ENCODE measurements at regions not wholly inside any gene's neighbourhood (a gene's known extent, or its start where the extent isn't known, plus 50 kb on each side); places are given as distances from the start of the nearest gene placed in this dataset.

- no peak overlapping the region for H3K27ac Mint-ChIP-seq
- 89% methylated on average over 6 of the region's 7 CpGs for WGBS (ENCODE audit: insufficient coverage)
- H3K27me3 ChIP-seq (ENCODE audit: control insufficient read depth in 2 of 2, insufficient read depth in 2 of 2, low read length in 2 of 2) = no peaks in the 10 kb centered on the region
- no peaks in the 10 kb centered on the region for H3K79me2 ChIP-seq (ENCODE audit: insufficient read depth, low read length)
- H3K4me1 Mint-ChIP-seq = peaks cover 25% of the 10 kb centered on the region
- no peak for TF ChIP-seq CTCF (IDR thresholded peaks at IDR 0.05)
- H3K9me3 Mint-ChIP-seq = peaks cover 0 to 7% (median 5%) of the 10 kb centered on the region in 7 donors
- H3K36me3 ChIP-seq (replicated peaks in 1 of 2; ENCODE audit: control insufficient read depth in 1 of 2, insufficient read depth in 2 of 2, low read length in 2 of 2) = no peaks in the 10 kb centered on the region
- H3K27ac ChIP-seq (ENCODE audit: low read depth in 1 of 2, low read length in 2 of 2) = no peak overlapping the region
- no peak overlapping the region for H3K4me2 ChIP-seq (replicated peaks; ENCODE audit: extremely low read depth, low read length, poor library complexity, severe bottlenecking)
- H3K4me3 ChIP-seq (replicated peaks in 1 of 3; ENCODE audit: low read depth in 2 of 3, low read length in 3 of 3) = no peak overlapping the region
- peaks cover 0 to 2% (median 0%) of the 10 kb centered on the region in 3 donors for H3K27me3 Mint-ChIP-seq (ENCODE audit: low read depth in 3 of 3)
- no peak overlapping the region for H3K4me3 Mint-ChIP-seq
- H2AFZ ChIP-seq (ENCODE audit: insufficient read depth, low read depth, low read length, poor library complexity, severe bottlenecking) = no peak overlapping the region
- H3K9ac ChIP-seq (ENCODE audit: insufficient read depth, low read length, poor library complexity, severe bottlenecking) = no peak overlapping the region
- H3K4me1 ChIP-seq (ENCODE audit: control insufficient read depth in 1 of 2, insufficient read depth in 2 of 2, low read length in 2 of 2) = peaks cover 20% of the 10 kb centered on the region in 2 donors
- H3K36me3 Mint-ChIP-seq = no peaks in the 10 kb centered on the region
- no peak for DNase-seq
- intact Hi-C loops (cut with micrococcal nuclease) = no loop called here
- no peaks in the 10 kb centered on the region for H3K9me3 ChIP-seq (replicated peaks in 1 of 2; ENCODE audit: control insufficient read depth in 1 of 2, insufficient read depth in 1 of 2, low read length in 2 of 2)
- no peaks in the 10 kb centered on the region for H4K20me1 ChIP-seq (ENCODE audit: insufficient read depth, low read length)
These were observed 91.4 kb upstream of the CPM start for GRCh38 chr12:69024413-69024812.

DNA sequence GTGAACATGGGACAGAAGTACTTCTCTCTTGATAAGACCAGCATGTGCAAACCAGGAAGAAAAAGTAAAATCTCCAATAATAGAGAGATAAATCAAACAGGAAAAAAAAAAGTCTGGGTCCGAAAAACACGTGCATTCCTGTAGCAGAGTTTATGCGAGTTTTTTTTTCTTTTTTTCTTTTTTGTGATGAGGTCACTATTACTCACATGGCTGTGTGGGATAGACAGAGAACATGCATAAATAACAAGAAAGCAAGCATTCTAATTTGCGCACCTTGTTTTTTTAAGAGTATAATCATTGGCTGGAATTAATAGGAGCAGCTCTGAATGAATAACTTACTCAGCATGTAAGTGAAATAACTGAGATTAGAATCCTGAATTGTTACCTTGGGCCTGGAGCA, 91.9 kb upstream of the CPM start:
- no peak overlapping the region for H3K9ac ChIP-seq (ENCODE audit: insufficient read depth, low read length, poor library complexity, severe bottlenecking)
- no peak overlapping the region for H2AFZ ChIP-seq (ENCODE audit: insufficient read depth, low read depth, low read length, poor library complexity, severe bottlenecking)
- 100% methylated on average over 1 of the region's 4 CpGs for WGBS (ENCODE audit: insufficient coverage)
- H4K20me1 ChIP-seq (ENCODE audit: insufficient read depth, low read length) = no peaks in the 10 kb centered on the region
- no peak overlapping the region for H3K4me3 ChIP-seq (replicated peaks in 1 of 3; ENCODE audit: low read depth in 2 of 3, low read length in 3 of 3)
- H3K79me2 ChIP-seq (ENCODE audit: insufficient read depth, low read length) = no peaks in the 10 kb centered on the region
- H3K4me1 ChIP-seq (ENCODE audit: control insufficient read depth in 1 of 2, insufficient read depth in 2 of 2, low read length in 2 of 2) = peaks cover 20% of the 10 kb centered on the region in 2 donors
- H3K9me3 ChIP-seq (replicated peaks in 1 of 2; ENCODE audit: control insufficient read depth in 1 of 2, insufficient read depth in 1 of 2, low read length in 2 of 2) = no peaks in the 10 kb centered on the region
- intact Hi-C loops (cut with micrococcal nuclease) = no loop called here
- H3K36me3 Mint-ChIP-seq = no peaks in the 10 kb centered on the region
- H3K4me2 ChIP-seq (replicated peaks; ENCODE audit: extremely low read depth, low read length, poor library complexity, severe bottlenecking) = no peak overlapping the region
- H3K9me3 Mint-ChIP-seq = peaks cover 0 to 7% (median 5%) of the 10 kb centered on the region in 7 donors
- H3K27ac Mint-ChIP-seq = no peak overlapping the region
- peaks cover 0 to 2% (median 0%) of the 10 kb centered on the region in 3 donors for H3K27me3 Mint-ChIP-seq (ENCODE audit: low read depth in 3 of 3)
- TF ChIP-seq CTCF (IDR thresholded peaks at IDR 0.05) = no peak
- no peak for DNase-seq
- no peak overlapping the region for H3K4me3 Mint-ChIP-seq
- H3K27ac ChIP-seq (ENCODE audit: low read depth in 1 of 2, low read length in 2 of 2) = no peak overlapping the region
- H3K27me3 ChIP-seq (ENCODE audit: control insufficient read depth in 2 of 2, insufficient read depth in 2 of 2, low read length in 2 of 2) = no peaks in the 10 kb centered on the region
- H3K36me3 ChIP-seq (replicated peaks in 1 of 2; ENCODE audit: control insufficient read depth in 1 of 2, insufficient read depth in 2 of 2, low read length in 2 of 2) = no peaks in the 10 kb centered on the region
- peaks cover 25% of the 10 kb centered on the region for H3K4me1 Mint-ChIP-seq

All from CD14-positive monocyte (primary cell).